ENCODE measurements at regions not wholly inside any gene's neighbourhood (a gene's known extent, or its start where the extent isn't known, plus 50 kb on each side); places are given as distances from the start of the nearest gene placed in this dataset.

DNA sequence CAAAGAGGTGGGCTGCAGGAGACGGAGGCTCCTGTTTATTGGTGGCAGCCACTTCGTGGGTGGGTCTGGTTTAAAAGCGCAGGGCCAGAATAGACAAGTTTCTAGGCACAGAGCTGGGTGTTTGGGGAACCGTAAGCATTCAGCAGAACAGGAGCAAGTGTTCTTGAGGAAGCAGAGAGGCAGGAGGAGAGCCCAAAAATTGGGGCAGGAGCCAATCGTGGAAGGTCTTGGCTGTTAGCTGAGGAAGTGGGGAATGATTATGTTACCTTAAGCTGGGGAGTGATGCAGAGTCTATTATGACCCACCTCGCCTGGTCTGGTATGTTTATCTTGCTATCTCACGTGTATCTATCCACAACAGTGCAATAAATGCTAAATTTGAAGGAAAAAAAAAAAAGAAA is 64.3 kb upstream of the ATL2 start:
- Histone ChIP-seq H3K36me3 (ENCODE audit: insufficient read depth, low read length) (no peaks in the 10 kb centered on the region), H3K4me3 (no peak overlapping the region), H3K9me3 (ENCODE audit: low read depth, low read length) (no peaks in the 10 kb centered on the region), H3K9ac (ENCODE audit: insufficient read length) (no peak overlapping the region), H3K27ac (no peak overlapping the region)
- DNase-seq (ENCODE audit: low read depth, low spot score): no peak
- TF ChIP-seq POLR2AphosphoS5 (IDR thresholded peaks at IDR 0.05; ENCODE audit: borderline replicate concordance, low read depth, low read length): no peak
- TF ChIP-seq FOXP2 (optimal IDR thresholded peaks at IDR 0.05; ENCODE audit: control extremely low read depth, extremely low read length, insufficient read depth): no peak

DNA sequence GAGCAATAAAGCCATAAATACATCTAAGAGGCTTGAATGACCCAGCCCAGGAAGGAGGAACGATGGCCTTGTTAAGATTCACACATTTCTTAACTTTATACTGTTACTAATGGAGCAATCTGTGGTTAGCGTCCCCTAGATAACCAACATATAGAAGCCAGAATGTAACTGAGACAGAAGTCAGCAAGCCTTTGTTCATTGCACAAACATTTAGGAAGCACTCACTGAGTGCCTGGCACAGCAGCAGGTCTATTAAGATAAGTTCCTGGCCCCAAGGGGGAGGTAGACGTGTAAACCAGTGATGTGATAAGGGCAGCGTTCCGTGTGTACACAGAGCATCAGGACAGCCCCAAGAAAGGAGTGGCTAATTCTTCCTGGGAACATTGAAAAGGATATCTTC is 63.6 kb upstream of the ATL2 start:
- Histone ChIP-seq H3K9me3 (ENCODE audit: low read depth, low read length) (no peaks in the 10 kb centered on the region), H3K27ac (no peak overlapping the region), H3K9ac (ENCODE audit: insufficient read length) (no peak overlapping the region), H3K36me3 (ENCODE audit: insufficient read depth, low read length) (no peaks in the 10 kb centered on the region), H3K4me3 (no peak overlapping the region)
- no peak for DNase-seq (ENCODE audit: low read depth, low spot score)
- TF ChIP-seq FOXP2 (optimal IDR thresholded peaks at IDR 0.05; ENCODE audit: control extremely low read depth, extremely low read length, insufficient read depth): no peak
- TF ChIP-seq EZH2 (IDR thresholded peaks at IDR 0.05): no peak

DNA sequence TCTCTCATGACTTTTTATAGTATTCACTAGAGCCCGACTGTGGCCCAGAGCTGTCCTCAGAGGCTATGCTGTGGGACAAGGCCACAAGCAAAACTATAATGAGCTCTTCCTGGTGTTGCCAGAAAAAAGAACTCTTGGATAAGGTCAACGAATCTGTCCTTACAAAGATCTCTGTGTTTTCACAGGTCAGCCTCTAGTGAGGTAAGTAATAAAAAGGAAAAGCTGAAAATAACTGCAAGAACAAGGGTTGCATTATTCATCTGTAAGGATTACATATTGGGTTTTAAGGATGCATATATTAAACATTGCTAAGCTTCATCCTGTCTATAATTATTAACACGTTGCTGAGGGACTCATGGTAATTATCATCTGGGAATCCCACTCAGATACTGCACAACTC is 62.8 kb upstream of the ATL2 start:
- H3K9ac ChIP-seq (ENCODE audit: insufficient read length): no peak overlapping the region
- DNase-seq (ENCODE audit: low read depth, low spot score): no peak
- no peak for TF ChIP-seq FOXP2 (optimal IDR thresholded peaks at IDR 0.05; ENCODE audit: control extremely low read depth, extremely low read length, insufficient read depth)
- no peak for TF ChIP-seq POLR2AphosphoS5 (IDR thresholded peaks at IDR 0.05; ENCODE audit: borderline replicate concordance, low read depth, low read length)
- TF ChIP-seq EZH2 (IDR thresholded peaks at IDR 0.05): no peak
- no peak overlapping the region for H3K27ac ChIP-seq
- no peaks in the 10 kb centered on the region for H3K9me3 ChIP-seq (ENCODE audit: low read depth, low read length)
- H3K4me3 ChIP-seq: no peak overlapping the region
- H3K36me3 ChIP-seq (ENCODE audit: insufficient read depth, low read length): no peaks in the 10 kb centered on the region

DNA sequence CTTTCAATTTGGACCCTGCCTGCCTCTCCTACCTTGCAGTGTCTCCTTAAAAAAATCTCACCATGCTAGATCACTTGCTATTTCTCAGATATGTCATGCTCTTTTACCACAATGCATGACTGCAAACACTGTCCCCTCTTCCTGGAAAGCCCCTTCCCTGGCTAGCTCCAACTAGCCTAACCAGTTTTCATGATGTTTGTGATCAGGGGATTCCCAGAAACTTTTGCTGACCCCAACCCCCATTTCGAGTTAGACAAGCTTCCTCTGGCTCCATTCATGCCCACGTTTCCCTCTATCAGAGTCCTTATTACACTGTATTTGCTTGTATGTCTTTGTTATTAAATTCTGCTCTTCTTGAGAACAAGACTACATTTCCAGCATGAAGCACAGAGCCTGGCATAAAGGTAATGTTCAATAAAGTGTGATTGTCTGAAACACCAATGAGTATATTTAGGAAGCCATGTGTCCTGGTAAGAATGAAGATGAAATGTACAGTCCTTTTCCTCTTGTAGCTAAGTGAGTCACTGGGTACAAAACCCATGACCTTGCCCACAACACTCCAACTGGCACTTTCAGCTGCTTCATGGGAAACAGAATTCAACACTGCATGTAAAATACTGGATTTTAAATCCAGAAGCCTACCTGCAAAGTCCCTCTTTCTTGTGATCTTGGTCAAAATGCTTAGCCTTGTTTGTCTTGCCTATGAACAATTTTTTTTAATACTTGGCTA is 62.0 kb upstream of the ATL2 start:
- Histone ChIP-seq H3K4me3 (no peak overlapping the region), H3K36me3 (ENCODE audit: insufficient read depth, low read length) (no peaks in the 10 kb centered on the region), H3K9me3 (ENCODE audit: low read depth, low read length) (no peaks in the 10 kb centered on the region), H3K9ac (ENCODE audit: insufficient read length) (no peak overlapping the region), H3K27ac (no peak overlapping the region)
- TF ChIP-seq POLR2AphosphoS5 (IDR thresholded peaks at IDR 0.05; ENCODE audit: borderline replicate concordance, low read depth, low read length): no peak
- no peak for TF ChIP-seq FOXP2 (optimal IDR thresholded peaks at IDR 0.05; ENCODE audit: control extremely low read depth, extremely low read length, insufficient read depth)
- TF ChIP-seq EZH2 (IDR thresholded peaks at IDR 0.05): no peak
- no peak for DNase-seq (ENCODE audit: low read depth, low spot score)

DNA sequence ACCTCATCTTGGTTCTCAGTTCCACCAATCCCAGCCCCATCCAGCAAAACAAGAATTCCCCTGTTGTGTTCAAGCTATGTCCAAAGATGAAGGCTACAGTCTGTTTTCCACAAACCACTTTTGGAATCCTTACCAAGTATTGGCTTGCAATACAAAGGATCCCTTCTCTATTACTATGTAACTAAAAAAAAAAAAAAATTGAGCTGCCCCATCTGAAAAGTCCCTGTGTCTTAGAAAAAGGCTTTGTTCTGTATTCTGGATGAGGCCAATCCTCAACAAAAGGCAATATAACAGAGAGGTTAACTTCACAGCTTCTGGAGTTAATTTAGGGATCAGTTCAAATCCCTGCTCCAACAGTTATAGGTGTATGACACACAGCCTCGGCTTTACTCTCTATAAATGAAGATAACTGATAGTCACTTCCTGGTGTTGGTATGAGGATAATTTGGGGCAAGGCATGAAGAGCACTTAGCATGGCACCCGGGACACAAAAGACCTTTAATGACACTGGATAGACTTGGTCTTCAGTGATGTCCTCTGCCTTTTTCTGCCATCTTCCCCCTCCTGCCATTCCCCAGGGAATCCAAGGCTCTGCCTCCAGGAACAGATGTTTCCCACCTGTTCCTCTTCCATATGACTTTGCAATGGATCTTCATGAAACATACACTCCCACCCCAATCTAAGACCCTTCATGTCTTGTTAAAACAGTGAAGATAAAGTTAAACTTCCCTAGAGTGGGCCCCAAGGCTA is 61.2 kb upstream of the ATL2 start:
- no peaks in the 10 kb centered on the region for H3K9me3 ChIP-seq (ENCODE audit: low read depth, low read length)
- no peak overlapping the region for H3K4me3 ChIP-seq
- DNase-seq (ENCODE audit: low read depth, low spot score): no peak
- no peaks in the 10 kb centered on the region for H3K36me3 ChIP-seq (ENCODE audit: insufficient read depth, low read length)
- TF ChIP-seq EZH2 (IDR thresholded peaks at IDR 0.05): no peak
- TF ChIP-seq POLR2AphosphoS5 (IDR thresholded peaks at IDR 0.05; ENCODE audit: borderline replicate concordance, low read depth, low read length): no peak
- TF ChIP-seq FOXP2 (optimal IDR thresholded peaks at IDR 0.05; ENCODE audit: control extremely low read depth, extremely low read length, insufficient read depth): no peak
- H3K27ac ChIP-seq: no peak overlapping the region
- H3K9ac ChIP-seq (ENCODE audit: insufficient read length): no peak overlapping the region

DNA sequence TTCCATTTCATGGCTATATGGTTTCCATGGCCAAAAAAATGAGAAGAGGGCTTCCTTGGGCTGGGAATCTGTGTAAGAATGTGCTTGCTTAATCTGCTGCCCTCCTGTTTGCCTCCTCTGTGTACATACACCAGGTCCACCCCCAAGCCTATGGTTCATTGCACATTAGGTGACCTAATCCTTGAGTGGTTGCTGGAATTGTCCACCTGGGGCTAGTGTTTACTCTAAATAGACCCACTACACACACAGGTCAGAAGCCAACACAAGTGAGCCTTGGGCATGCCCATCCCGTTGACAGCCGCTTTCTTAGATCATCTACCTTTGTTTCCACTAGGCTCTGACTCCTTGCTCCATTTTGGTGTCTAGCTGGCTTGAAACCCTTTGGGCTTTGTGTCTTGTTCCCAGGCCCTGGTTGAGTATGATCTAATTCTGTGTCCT is 59.2 kb upstream of the ATL2 start:
- Histone ChIP-seq H3K27ac (no peak overlapping the region), H3K36me3 (ENCODE audit: insufficient read depth, low read length) (no peaks in the 10 kb centered on the region), H3K4me3 (no peak overlapping the region), H3K9me3 (ENCODE audit: low read depth, low read length) (no peaks in the 10 kb centered on the region), H3K9ac (ENCODE audit: insufficient read length) (no peak overlapping the region)
- TF ChIP-seq EZH2 (IDR thresholded peaks at IDR 0.05) (no peak), FOXP2 (optimal IDR thresholded peaks at IDR 0.05; ENCODE audit: control extremely low read depth, extremely low read length, insufficient read depth) (no peak), POLR2AphosphoS5 (IDR thresholded peaks at IDR 0.05; ENCODE audit: borderline replicate concordance, low read depth, low read length) (no peak)
- DNase-seq (ENCODE audit: low read depth, low spot score): no peak

DNA sequence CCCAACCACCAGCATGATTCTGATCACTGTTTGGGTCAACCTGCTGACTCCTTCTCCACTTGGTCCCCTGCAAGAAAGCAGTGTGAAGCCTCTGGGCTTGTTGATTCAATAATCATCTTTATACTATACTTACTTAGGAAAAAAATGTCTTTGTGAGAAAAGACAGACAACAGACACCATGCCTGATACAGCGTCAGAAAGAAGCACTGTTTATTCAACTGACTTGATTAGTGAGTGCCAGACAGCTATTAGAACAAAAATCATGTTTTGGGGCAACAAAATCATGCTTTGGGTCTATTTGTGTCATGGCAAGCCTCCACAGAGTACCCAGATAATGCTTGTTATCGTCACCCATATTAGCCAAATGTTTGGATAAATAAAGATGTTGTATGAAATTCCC is 58.7 kb upstream of the ATL2 start:
- Histone ChIP-seq H3K9me3 (ENCODE audit: low read depth, low read length) (no peaks in the 10 kb centered on the region), H3K4me3 (no peak overlapping the region), H3K36me3 (ENCODE audit: insufficient read depth, low read length) (no peaks in the 10 kb centered on the region), H3K27ac (no peak overlapping the region), H3K9ac (ENCODE audit: insufficient read length) (no peak overlapping the region)
- no peak for DNase-seq (ENCODE audit: low read depth, low spot score)
- TF ChIP-seq POLR2AphosphoS5 (IDR thresholded peaks at IDR 0.05; ENCODE audit: borderline replicate concordance, low read depth, low read length) (no peak), EZH2 (IDR thresholded peaks at IDR 0.05) (no peak), FOXP2 (optimal IDR thresholded peaks at IDR 0.05; ENCODE audit: control extremely low read depth, extremely low read length, insufficient read depth) (no peak)

DNA sequence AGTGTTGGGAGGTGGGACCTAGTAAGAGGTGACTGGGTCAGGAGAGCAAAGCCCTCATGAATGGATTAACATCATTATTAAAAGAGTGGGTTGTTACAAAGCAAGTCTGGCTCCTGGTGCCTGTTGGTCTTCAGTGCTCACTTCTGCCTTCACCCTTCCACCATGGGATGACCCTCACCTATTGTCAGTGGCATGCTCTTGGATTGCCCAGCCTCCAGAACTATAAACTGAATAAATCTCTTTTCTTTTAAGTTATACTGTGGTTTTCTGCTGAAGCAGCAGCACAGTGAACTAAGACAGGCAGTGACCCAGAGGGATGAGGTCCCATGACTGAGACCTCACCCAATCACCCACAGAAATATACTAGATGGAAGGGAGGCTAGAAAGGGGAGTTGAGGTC is 57.5 kb upstream of the ATL2 start:
- Histone ChIP-seq H3K9ac (ENCODE audit: insufficient read length) (no peak overlapping the region), H3K4me3 (no peak overlapping the region), H3K27ac (no peak overlapping the region), H3K9me3 (ENCODE audit: low read depth, low read length) (no peaks in the 10 kb centered on the region), H3K36me3 (ENCODE audit: insufficient read depth, low read length) (no peaks in the 10 kb centered on the region)
- TF ChIP-seq FOXP2 (optimal IDR thresholded peaks at IDR 0.05; ENCODE audit: control extremely low read depth, extremely low read length, insufficient read depth): no peak
- TF ChIP-seq EZH2 (IDR thresholded peaks at IDR 0.05): no peak
- no peak for TF ChIP-seq POLR2AphosphoS5 (IDR thresholded peaks at IDR 0.05; ENCODE audit: borderline replicate concordance, low read depth, low read length)
- no peak for DNase-seq (ENCODE audit: low read depth, low spot score)
